ENCODE measurements at regions not wholly inside any gene's neighbourhood (a gene's known extent, or its start where the extent isn't known, plus 50 kb on each side); places are given as distances from the start of the nearest gene placed in this dataset.

DNA sequence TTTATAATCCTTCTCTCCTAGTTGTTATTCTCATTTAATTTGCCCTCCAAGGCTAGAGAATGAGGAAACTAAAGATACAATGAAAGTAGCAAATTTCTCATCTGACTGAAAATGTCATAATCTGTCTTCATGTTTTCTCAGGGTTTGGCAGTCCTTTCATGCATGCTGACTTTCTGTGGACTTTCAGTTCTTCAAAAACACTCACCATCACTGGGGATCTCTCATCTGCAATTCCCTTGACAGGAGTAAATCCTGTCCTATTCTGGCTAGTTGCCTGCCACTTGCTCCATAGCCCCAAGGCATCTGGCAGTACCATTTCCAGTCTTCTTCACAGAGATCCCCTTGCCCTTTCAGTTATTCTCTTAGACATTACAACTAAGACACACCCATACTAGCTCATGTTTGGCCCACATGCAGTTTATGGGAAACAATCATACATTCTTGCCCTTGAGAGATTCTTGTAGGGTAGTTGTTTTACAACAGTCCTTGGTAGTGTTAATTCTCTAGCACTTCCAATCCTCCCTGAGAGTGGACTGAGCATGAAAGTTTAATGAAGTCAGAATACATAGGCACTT is 449.7 kb upstream of the KLHL4 start (continued):
- TF ChIP-seq, protein P1, sequence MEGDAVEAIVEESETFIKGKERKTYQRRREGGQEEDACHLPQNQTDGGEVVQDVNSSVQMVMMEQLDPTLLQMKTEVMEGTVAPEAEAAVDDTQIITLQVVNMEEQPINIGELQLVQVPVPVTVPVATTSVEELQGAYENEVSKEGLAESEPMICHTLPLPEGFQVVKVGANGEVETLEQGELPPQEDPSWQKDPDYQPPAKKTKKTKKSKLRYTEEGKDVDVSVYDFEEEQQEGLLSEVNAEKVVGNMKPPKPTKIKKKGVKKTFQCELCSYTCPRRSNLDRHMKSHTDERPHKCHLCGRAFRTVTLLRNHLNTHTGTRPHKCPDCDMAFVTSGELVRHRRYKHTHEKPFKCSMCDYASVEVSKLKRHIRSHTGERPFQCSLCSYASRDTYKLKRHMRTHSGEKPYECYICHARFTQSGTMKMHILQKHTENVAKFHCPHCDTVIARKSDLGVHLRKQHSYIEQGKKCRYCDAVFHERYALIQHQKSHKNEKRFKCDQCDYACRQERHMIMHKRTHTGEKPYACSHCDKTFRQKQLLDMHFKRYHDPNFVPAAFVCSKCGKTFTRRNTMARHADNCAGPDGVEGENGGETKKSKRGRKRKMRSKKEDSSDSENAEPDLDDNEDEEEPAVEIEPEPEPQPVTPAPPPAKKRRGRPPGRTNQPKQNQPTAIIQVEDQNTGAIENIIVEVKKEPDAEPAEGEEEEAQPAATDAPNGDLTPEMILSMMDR (IDR thresholded peaks at IDR 0.05 in 2 of 3, conservative IDR thresholded peaks at IDR 0.05 in 1 of 3; ENCODE audit: control insufficient read depth in 2 of 3, extremely low read depth in 1 of 3, insufficient read depth in 1 of 3, low read depth in 3 of 3, low read length in 3 of 3) = no peak
- TF ChIP-seq HSF1 (IDR thresholded peaks at IDR 0.05; ENCODE audit: low read depth, low read length) = no peak
- no peak for TF ChIP-seq ZNF592 (IDR thresholded peaks at IDR 0.05)
- no peak for TF ChIP-seq SUPT20H (IDR thresholded peaks at IDR 0.05; ENCODE audit: borderline replicate concordance, control insufficient read depth, low read depth, low read length)
- no peak for TF ChIP-seq RELA (IDR thresholded peaks at IDR 0.05; ENCODE audit: borderline replicate concordance, partially characterized antibody)
- TF ChIP-seq ZZZ3 (IDR thresholded peaks at IDR 0.05; ENCODE audit: control insufficient read depth, insufficient read length, low read depth) = no peak
- no peak for TF ChIP-seq SUZ12 (IDR thresholded peaks at IDR 0.05; ENCODE audit: unreplicated experiment)
- TF ChIP-seq NFYA (IDR thresholded peaks at IDR 0.05; ENCODE audit: borderline replicate concordance, low read depth, low read length) = no peak
- TF ChIP-seq RAD51 (IDR thresholded peaks at IDR 0.05) = no peak
- no peak for TF ChIP-seq ESRRA (IDR thresholded peaks at IDR 0.05; ENCODE audit: low read length)
- no peak for TF ChIP-seq NBN (IDR thresholded peaks at IDR 0.05)
- no peak for TF ChIP-seq POU2F2 (IDR thresholded peaks at IDR 0.05; ENCODE audit: borderline replicate concordance, low read depth, low read length)
- TF ChIP-seq, protein P2, sequence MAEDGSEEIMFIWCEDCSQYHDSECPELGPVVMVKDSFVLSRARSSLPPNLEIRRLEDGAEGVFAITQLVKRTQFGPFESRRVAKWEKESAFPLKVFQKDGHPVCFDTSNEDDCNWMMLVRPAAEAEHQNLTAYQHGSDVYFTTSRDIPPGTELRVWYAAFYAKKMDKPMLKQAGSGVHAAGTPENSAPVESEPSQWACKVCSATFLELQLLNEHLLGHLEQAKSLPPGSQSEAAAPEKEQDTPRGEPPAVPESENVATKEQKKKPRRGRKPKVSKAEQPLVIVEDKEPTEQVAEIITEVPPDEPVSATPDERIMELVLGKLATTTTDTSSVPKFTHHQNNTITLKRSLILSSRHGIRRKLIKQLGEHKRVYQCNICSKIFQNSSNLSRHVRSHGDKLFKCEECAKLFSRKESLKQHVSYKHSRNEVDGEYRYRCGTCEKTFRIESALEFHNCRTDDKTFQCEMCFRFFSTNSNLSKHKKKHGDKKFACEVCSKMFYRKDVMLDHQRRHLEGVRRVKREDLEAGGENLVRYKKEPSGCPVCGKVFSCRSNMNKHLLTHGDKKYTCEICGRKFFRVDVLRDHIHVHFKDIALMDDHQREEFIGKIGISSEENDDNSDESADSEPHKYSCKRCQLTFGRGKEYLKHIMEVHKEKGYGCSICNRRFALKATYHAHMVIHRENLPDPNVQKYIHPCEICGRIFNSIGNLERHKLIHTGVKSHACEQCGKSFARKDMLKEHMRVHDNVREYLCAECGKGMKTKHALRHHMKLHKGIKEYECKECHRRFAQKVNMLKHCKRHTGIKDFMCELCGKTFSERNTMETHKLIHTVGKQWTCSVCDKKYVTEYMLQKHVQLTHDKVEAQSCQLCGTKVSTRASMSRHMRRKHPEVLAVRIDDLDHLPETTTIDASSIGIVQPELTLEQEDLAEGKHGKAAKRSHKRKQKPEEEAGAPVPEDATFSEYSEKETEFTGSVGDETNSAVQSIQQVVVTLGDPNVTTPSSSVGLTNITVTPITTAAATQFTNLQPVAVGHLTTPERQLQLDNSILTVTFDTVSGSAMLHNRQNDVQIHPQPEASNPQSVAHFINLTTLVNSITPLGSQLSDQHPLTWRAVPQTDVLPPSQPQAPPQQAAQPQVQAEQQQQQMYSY (CRISPR knock-in tag; IDR thresholded peaks at IDR 0.05) = no peak
- no peak for TF ChIP-seq CEBPB (IDR thresholded peaks at IDR 0.05; ENCODE audit: borderline replicate concordance in 1 of 2, low read depth in 2 of 2, low read length in 2 of 2)
